Neural progenitor cell (in vitro differentiated cells): ENCODE measurements at regions not wholly inside any gene's neighbourhood (a gene's known extent, or its start where the extent isn't known, plus 50 kb on each side); places are given as distances from the start of the nearest gene placed in this dataset.

Experiments
- DNase-seq: peaks from one replicate; pipeline ENCODE4 v3.0.0-alpha.2; 2016; ENCODE audit warnings: low spot score
- H2AFZ ChIP-seq: fragments of 200-600 bp; sonication (generic); replicated peaks from 2 replicates; pipeline ENCODE4 v1.6.1; 2016; ENCODE audit warnings: antibody characterized with exemption
- H3F3A ChIP-seq: fragments of 200-600 bp; sonication (generic); 2 replicates; pipeline ENCODE4 v1.6.1; 2016; ENCODE audit warnings: antibody characterized with exemption, low read depth
- H3K27ac ChIP-seq: fragments of 200-600 bp; sonication (generic); 2 replicates; pipeline ENCODE4 v1.5.1; 2016; ENCODE audit warnings: mild to moderate bottlenecking
- H3K27me3 ChIP-seq: fragments of 200-600 bp; sonication (generic); 2 replicates; pipeline ENCODE4 v1.6.1; 2016; ENCODE audit warnings: mild to moderate bottlenecking, moderate library complexity
- H3K36me3 ChIP-seq: fragments of 200-600 bp; sonication (generic); 2 replicates; pipeline ENCODE4 v1.5.1; 2016
- H3K4me1 ChIP-seq: fragments of 200-600 bp; sonication (generic); 2 replicates; pipeline ENCODE4 v1.6.1; 2016; ENCODE audit warnings: mixed run types
- H3K4me2 ChIP-seq: fragments of 200-600 bp; sonication (generic); 2 replicates; pipeline ENCODE4 v1.6.1; 2016
- H3K4me3 ChIP-seq: fragments of 200-600 bp; sonication (generic); 2 replicates; pipeline ENCODE4 v1.5.1; 2016
- H3K79me2 ChIP-seq: fragments of 200-600 bp; sonication (generic); 2 replicates; pipeline ENCODE4 v1.6.1; 2016; ENCODE audit warnings: low read depth
- H3K9ac ChIP-seq: fragments of 200-600 bp; sonication (generic); 2 replicates; pipeline ENCODE4 v1.6.1; 2016
- H3K9me3 ChIP-seq: fragments of 200-600 bp; sonication (generic); 2 replicates; pipeline ENCODE4 v1.5.1; 2016; ENCODE audit warnings: low read depth
- H4K20me1 ChIP-seq: fragments of 200-600 bp; sonication (generic); 2 replicates; pipeline ENCODE4 v1.6.1; 2016; ENCODE audit warnings: low read depth
- H3K27ac Mint-ChIP-seq: 3 replicates; pipeline ENCODE4 v1.8.0; 2021; ENCODE audit warnings: mixed read lengths
- H3K27me3 Mint-ChIP-seq: 2 replicates; pipeline ENCODE4 v1.8.0; 2022; ENCODE audit warnings: low read depth, mild to moderate bottlenecking, inconsistent platforms, moderate library complexity, mixed read lengths; ENCODE audit not compliant: insufficient read depth
- H3K36me3 Mint-ChIP-seq: 3 replicates; pipeline ENCODE4 v1.8.0; 2021; ENCODE audit warnings: mixed read lengths
- H3K4me1 Mint-ChIP-seq: 3 replicates; pipeline ENCODE4 v1.8.0; 2021; ENCODE audit warnings: mixed read lengths
- H3K4me3 Mint-ChIP-seq: 3 replicates; pipeline ENCODE4 v1.8.0; 2021; ENCODE audit warnings: mild to moderate bottlenecking, moderate library complexity, mixed read lengths
- H3K9me3 Mint-ChIP-seq: 3 replicates; pipeline ENCODE4 v1.8.0; 2020; ENCODE audit warnings: mixed read lengths
- CTCF ChIP-seq: fragments of 200-600 bp; sonication (generic); IDR thresholded peaks from 2 replicates; pipeline ENCODE4 v1.5.1; 2017; ENCODE audit warnings: antibody characterized with exemption, mild to moderate bottlenecking
- EZH2 ChIP-seq: fragments of 200-600 bp; sonication (generic); IDR thresholded peaks from 2 replicates; pipeline ENCODE4 v1.6.1; 2017; ENCODE audit warnings: antibody characterized with exemption, mild to moderate bottlenecking, moderate library complexity
- EZH2phosphoT487 ChIP-seq: fragments of 200-600 bp; sonication (generic); IDR thresholded peaks from 2 replicates; pipeline ENCODE4 v1.6.1; 2017; ENCODE audit warnings: antibody characterized with exemption

- H3K27me3 Mint-ChIP-seq = peaks cover 6% of the 10 kb centered on the region
- no peaks in the 10 kb centered on the region for H3K36me3 Mint-ChIP-seq
- no peaks in the 10 kb centered on the region for H3F3A ChIP-seq
- no peak overlapping the region for H3K4me2 ChIP-seq
- peaks cover 21% of the 10 kb centered on the region for H3K9me3 Mint-ChIP-seq
- H3K4me3 Mint-ChIP-seq = no peak overlapping the region
- no peaks in the 10 kb centered on the region for H3K4me1 Mint-ChIP-seq
- H3K27me3 ChIP-seq = no peaks in the 10 kb centered on the region
- no peaks in the 10 kb centered on the region for H3K9me3 ChIP-seq
- no peaks in the 10 kb centered on the region for H3K36me3 ChIP-seq
- TF ChIP-seq EZH2 (no peak), CTCF (no peak), EZH2phosphoT487 (no peak)
- H3K79me2 ChIP-seq = no peaks in the 10 kb centered on the region
- H3K27ac ChIP-seq = no peak overlapping the region
- no peak overlapping the region for H2AFZ ChIP-seq
- H3K9ac ChIP-seq = no peak overlapping the region
- H3K27ac Mint-ChIP-seq = no peak overlapping the region
- no peak for DNase-seq
- no peak overlapping the region for H3K4me3 ChIP-seq
- H4K20me1 ChIP-seq = no peaks in the 10 kb centered on the region
- H3K4me1 ChIP-seq = no peaks in the 10 kb centered on the region
These were observed 520.7 kb downstream of the TRHDE start for GRCh38 chr12:72792889-72793288.

- H3K27ac Mint-ChIP-seq = no peak overlapping the region
- H3K27me3 Mint-ChIP-seq = peaks cover 6% of the 10 kb centered on the region
- Histone ChIP-seq H4K20me1 (no peaks in the 10 kb centered on the region), H3K4me1 (no peaks in the 10 kb centered on the region), H3K9ac (no peak overlapping the region), H3K27ac (no peak overlapping the region), H3F3A (no peaks in the 10 kb centered on the region), H3K9me3 (no peaks in the 10 kb centered on the region), H3K27me3 (no peaks in the 10 kb centered on the region), H3K4me2 (no peak overlapping the region), H3K36me3 (no peaks in the 10 kb centered on the region), H3K79me2 (no peaks in the 10 kb centered on the region), H2AFZ (no peak overlapping the region), H3K4me3 (no peak overlapping the region)
- TF ChIP-seq CTCF (no peak), EZH2phosphoT487 (no peak), EZH2 (no peak)
- no peaks in the 10 kb centered on the region for H3K36me3 Mint-ChIP-seq
- no peak for DNase-seq
- H3K4me3 Mint-ChIP-seq = no peak overlapping the region
- peaks cover 21% of the 10 kb centered on the region for H3K9me3 Mint-ChIP-seq
- H3K4me1 Mint-ChIP-seq = no peaks in the 10 kb centered on the region
These were observed 521.6 kb downstream of the TRHDE start for GRCh38 chr12:72793796-72794195.

GRCh38 chr12:72815421-72815820 is 543.3 kb downstream of the TRHDE start:
- Mint-ChIP-seq H3K27ac (no peak overlapping the region), H3K9me3 (peaks cover 58% of the 10 kb centered on the region), H3K4me3 (no peak overlapping the region), H3K36me3 (peaks cover 6% of the 10 kb centered on the region), H3K27me3 (peaks cover 2% of the 10 kb centered on the region), H3K4me1 (no peaks in the 10 kb centered on the region)
- H3K27me3 ChIP-seq = no peaks in the 10 kb centered on the region
- H3K36me3 ChIP-seq = no peaks in the 10 kb centered on the region
- H3K9me3 ChIP-seq = no peaks in the 10 kb centered on the region
- H3K9ac ChIP-seq = no peak overlapping the region
- H3K4me2 ChIP-seq = no peak overlapping the region
- H3F3A ChIP-seq = no peaks in the 10 kb centered on the region
- H3K4me1 ChIP-seq = no peaks in the 10 kb centered on the region
- H2AFZ ChIP-seq = no peak overlapping the region
- H3K27ac ChIP-seq = no peak overlapping the region
- no peaks in the 10 kb centered on the region for H4K20me1 ChIP-seq
- no peak overlapping the region for H3K4me3 ChIP-seq
- H3K79me2 ChIP-seq = no peaks in the 10 kb centered on the region
- TF ChIP-seq EZH2 (no peak), CTCF (no peak), EZH2phosphoT487 (no peak)
- no peak for DNase-seq
